ENCODE measurements at regions not wholly inside any gene's neighbourhood (a gene's known extent, or its start where the extent isn't known, plus 50 kb on each side); places are given as distances from the start of the nearest gene placed in this dataset.

- intact Hi-C loops (cut with DNase I; ENCODE audit: low total_unique reads) (no loop called here), in situ Hi-C loops (cut with MboI; ENCODE audit: low sequenced_read_pairs in 4 of 4) (no loop called here)
- Histone ChIP-seq H3K36me3 (no peaks in the 10 kb centered on the region), H3K27ac (no peak overlapping the region), H3K9me3 (no peaks in the 10 kb centered on the region), H3K4me1 (no peaks in the 10 kb centered on the region), H3K27me3 (no peaks in the 10 kb centered on the region), H3K4me3 (no peak overlapping the region)
- ATAC-seq (no peak), DNase-seq (no peak)
- TF ChIP-seq POLR2A (IDR thresholded peaks at IDR 0.05) (no peak), CTCF (IDR thresholded peaks at IDR 0.05 in 4 of 5, conservative IDR thresholded peaks at IDR 0.05 in 1 of 5) (no peak)
These were observed 332.7 kb downstream of the CHRM3 start for GRCh38 chr1:239718997-239719628.

- H3K4me3 ChIP-seq, result no peak overlapping the region
These were observed 333.4 kb downstream of the CHRM3 start for GRCh38 chr1:239719642-239720258.

GRCh38 chr1:239722035-239722434 is 335.7 kb downstream of the CHRM3 start:
- H3K36me3 ChIP-seq, result no peaks in the 10 kb centered on the region
- H3K27me3 ChIP-seq, result no peaks in the 10 kb centered on the region
- H3K27ac ChIP-seq, result no peak overlapping the region
- H3K4me1 ChIP-seq, result no peaks in the 10 kb centered on the region
- in situ Hi-C loops (cut with MboI; ENCODE audit: low sequenced_read_pairs in 4 of 4), result no loop called here
- TF ChIP-seq CTCF (IDR thresholded peaks at IDR 0.05 in 4 of 5, conservative IDR thresholded peaks at IDR 0.05 in 1 of 5) (no peak), POLR2A (IDR thresholded peaks at IDR 0.05) (no peak)
- DNase-seq (no peak), ATAC-seq (no peak)
- H3K4me3 ChIP-seq, result no peak overlapping the region
- H3K9me3 ChIP-seq, result no peaks in the 10 kb centered on the region
- intact Hi-C loops (cut with DNase I; ENCODE audit: low total_unique reads), result no loop called here

More at GRCh38 chr1:239719642-239720258, 333.4 kb downstream of the CHRM3 start:
- no peak for TF ChIP-seq CTCF (IDR thresholded peaks at IDR 0.05 in 4 of 5, conservative IDR thresholded peaks at IDR 0.05 in 1 of 5)
- no peak for TF ChIP-seq POLR2A (IDR thresholded peaks at IDR 0.05)
- no peak for ATAC-seq
- in situ Hi-C loops (cut with MboI; ENCODE audit: low sequenced_read_pairs in 4 of 4), result no loop called here
- Histone ChIP-seq H3K4me1 (no peaks in the 10 kb centered on the region), H3K27me3 (no peaks in the 10 kb centered on the region), H3K9me3 (no peaks in the 10 kb centered on the region), H3K27ac (no peak overlapping the region), H3K36me3 (no peaks in the 10 kb centered on the region)
- no peak for DNase-seq
- intact Hi-C loops (cut with DNase I; ENCODE audit: low total_unique reads), result no loop called here

- in situ Hi-C loops (cut with MboI; ENCODE audit: low sequenced_read_pairs in 4 of 4), result no loop called here
- intact Hi-C loops (cut with DNase I; ENCODE audit: low total_unique reads), result no loop called here
These were observed 337.5 kb downstream of the CHRM3 start for GRCh38 chr1:239723776-239724367.

More at GRCh38 chr1:239723776-239724367, 337.5 kb downstream of the CHRM3 start:
- DNase-seq (no peak), ATAC-seq (no peak)
- H3K4me3 ChIP-seq, result no peak overlapping the region
- no peaks in the 10 kb centered on the region for H3K9me3 ChIP-seq
- H3K4me1 ChIP-seq, result no peaks in the 10 kb centered on the region
- TF ChIP-seq POLR2A (IDR thresholded peaks at IDR 0.05), result no peak
- TF ChIP-seq CTCF (IDR thresholded peaks at IDR 0.05 in 4 of 5, conservative IDR thresholded peaks at IDR 0.05 in 1 of 5), result no peak
- no peak overlapping the region for H3K27ac ChIP-seq
- no peaks in the 10 kb centered on the region for H3K27me3 ChIP-seq
- no peaks in the 10 kb centered on the region for H3K36me3 ChIP-seq

All from gastrocnemius medialis (tissue), 4 donors.